IPS-20b (cell line): ENCODE measurements at regions not wholly inside any gene's neighbourhood (a gene's known extent, or its start where the extent isn't known, plus 50 kb on each side); places are given as distances from the start of the nearest gene placed in this dataset.

Source experiments
- H3K27ac ChIP-seq: one replicate; pipeline ENCODE4 v1.5.1; 2013; ENCODE audit warnings: low read length
- H3K27me3 ChIP-seq: 2 replicates; pipeline ENCODE4 v1.6.1; 2013; ENCODE audit warnings: mild to moderate bottlenecking, low read length, inconsistent platforms; ENCODE audit not compliant: insufficient read depth
- H3K36me3 ChIP-seq: 2 replicates; pipeline ENCODE4 v1.6.1; 2013; ENCODE audit warnings: low read depth, mild to moderate bottlenecking, inconsistent platforms, low read length, moderate library complexity; ENCODE audit not compliant: insufficient read depth
- H3K4me1 ChIP-seq: 2 replicates; pipeline ENCODE4 v1.6.1; 2013; ENCODE audit warnings: mild to moderate bottlenecking, control low read depth, inconsistent platforms, low read length, moderate library complexity; ENCODE audit not compliant: insufficient read depth
- H3K4me3 ChIP-seq: 2 replicates; pipeline ENCODE4 v1.5.1; 2013; ENCODE audit warnings: mild to moderate bottlenecking, low read length, inconsistent platforms
- H3K9ac ChIP-seq: 2 replicates; pipeline ENCODE4 v1.6.1; 2013; ENCODE audit warnings: low read depth, mild to moderate bottlenecking, inconsistent platforms, low read length, moderate library complexity
- H3K9me3 ChIP-seq: 2 replicates; pipeline ENCODE4 v1.6.1; 2013; ENCODE audit warnings: mild to moderate bottlenecking, low read depth, low read length, inconsistent platforms; ENCODE audit not compliant: insufficient read depth

GRCh38 chr7:113491305-113491704 is 373.0 kb upstream of the SMIM30 start:
- no peaks in the 10 kb centered on the region; the same call in 1 of the 2 replicates for H3K9me3 ChIP-seq
- H3K27ac ChIP-seq = no peak overlapping the region
- no peaks in the 10 kb centered on the region for H3K36me3 ChIP-seq
- H3K4me1 ChIP-seq = no peaks in the 10 kb centered on the region
- H3K27me3 ChIP-seq = no peaks in the 10 kb centered on the region
- no peak overlapping the region for H3K4me3 ChIP-seq
- no peak overlapping the region for H3K9ac ChIP-seq

GRCh38 chr7:113487925-113488731 is 369.8 kb upstream of the SMIM30 start:
- Histone ChIP-seq H3K27ac (no peak overlapping the region), H3K27me3 (no peaks in the 10 kb centered on the region), H3K36me3 (no peaks in the 10 kb centered on the region), H3K9ac (no peak overlapping the region), H3K4me1 (no peaks in the 10 kb centered on the region), H3K4me3 (no peak overlapping the region), H3K9me3 (peaks cover 8% of the 10 kb centered on the region)

- no peaks in the 10 kb centered on the region for H3K4me1 ChIP-seq
- no peaks in the 10 kb centered on the region for H3K36me3 ChIP-seq
- H3K27me3 ChIP-seq = no peaks in the 10 kb centered on the region
- no peak overlapping the region for H3K27ac ChIP-seq
- no peak overlapping the region for H3K4me3 ChIP-seq
- no peak overlapping the region for H3K9ac ChIP-seq
- H3K9me3 ChIP-seq = peaks cover 12% of the 10 kb centered on the region
Observed at GRCh38 chr7:113486548-113486947, 368.2 kb upstream of the SMIM30 start.

- Histone ChIP-seq H3K9ac (no peak overlapping the region), H3K27me3 (no peaks in the 10 kb centered on the region), H3K36me3 (no peaks in the 10 kb centered on the region), H3K4me3 (no peak overlapping the region), H3K9me3 (peaks cover 14% of the 10 kb centered on the region), H3K27ac (no peak overlapping the region), H3K4me1 (no peaks in the 10 kb centered on the region)
Observed at GRCh38 chr7:113483657-113484056, 365.3 kb upstream of the SMIM30 start.

GRCh38 chr7:113480537-113480936 is 362.2 kb upstream of the SMIM30 start:
- Histone ChIP-seq H3K27ac (no peak overlapping the region), H3K4me1 (no peaks in the 10 kb centered on the region), H3K9me3 (peaks cover 18% of the 10 kb centered on the region), H3K9ac (no peak overlapping the region), H3K27me3 (no peaks in the 10 kb centered on the region), H3K4me3 (no peak overlapping the region), H3K36me3 (no peaks in the 10 kb centered on the region)

DNA sequence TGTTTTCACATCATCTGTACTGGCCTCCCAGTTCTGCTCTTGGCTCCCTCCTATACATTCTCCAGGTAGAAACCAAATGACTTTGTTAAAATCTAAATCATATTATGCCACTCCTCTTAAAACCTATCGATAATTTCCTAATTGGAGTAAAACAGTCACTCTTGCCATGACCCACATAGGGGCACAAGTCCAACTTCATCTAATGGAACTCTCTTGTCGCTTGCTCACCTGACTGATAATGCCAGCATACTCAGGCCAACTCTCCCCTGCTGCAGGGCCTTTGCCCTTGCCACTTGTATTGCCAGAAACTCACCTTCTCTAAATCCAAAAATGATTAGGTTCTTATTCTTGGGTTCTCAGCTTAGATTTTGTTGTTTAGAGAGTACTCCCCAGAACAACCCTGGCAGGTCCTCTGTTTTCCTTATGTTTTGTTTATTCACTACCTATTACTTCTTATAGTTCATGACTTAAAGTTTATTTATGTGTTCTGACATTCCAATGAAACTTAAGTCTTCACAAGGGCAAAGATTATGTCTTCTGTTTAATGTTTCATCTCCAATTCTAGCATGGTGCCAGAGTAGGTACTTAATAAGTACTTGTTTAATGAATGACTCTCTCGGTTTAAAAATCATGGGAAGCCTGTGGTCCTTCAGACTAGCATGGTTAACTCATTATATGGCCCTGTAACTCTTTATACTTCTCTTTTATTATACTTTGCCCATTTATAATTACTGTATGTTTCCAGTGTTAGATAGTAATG is 345.9 kb upstream of the SMIM30 start:
- Histone ChIP-seq H3K4me1 (no peaks in the 10 kb centered on the region), H3K27me3 (no peaks in the 10 kb centered on the region), H3K27ac (no peak overlapping the region), H3K9ac (no peak overlapping the region), H3K4me3 (no peak overlapping the region), H3K9me3 (no peaks in the 10 kb centered on the region), H3K36me3 (no peaks in the 10 kb centered on the region)

GRCh38 chr7:113460067-113460466 is 341.7 kb upstream of the SMIM30 start:
- Histone ChIP-seq H3K4me1 (no peaks in the 10 kb centered on the region), H3K27ac (no peak overlapping the region), H3K4me3 (no peak overlapping the region), H3K36me3 (no peaks in the 10 kb centered on the region), H3K27me3 (no peaks in the 10 kb centered on the region), H3K9me3 (no peaks in the 10 kb centered on the region), H3K9ac (no peak overlapping the region)

DNA sequence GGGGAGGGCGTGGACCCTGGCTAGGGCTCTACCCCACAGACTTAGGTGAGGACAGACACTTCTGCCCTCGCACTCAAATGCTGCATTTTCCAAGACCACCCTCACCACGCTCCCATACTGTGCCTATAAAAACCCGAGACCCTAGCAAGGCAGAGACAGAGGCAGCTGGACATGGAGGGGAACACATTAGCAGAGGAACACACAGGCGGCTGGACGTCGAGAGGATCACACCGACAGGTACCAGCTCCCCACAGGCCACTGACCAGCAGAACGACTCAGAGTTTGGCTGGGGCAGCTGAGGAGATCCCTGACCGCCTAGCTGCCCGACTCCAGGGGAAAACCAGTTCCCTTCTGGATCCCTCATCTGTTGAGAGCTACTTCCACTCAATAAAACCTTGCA is 338.2 kb upstream of the SMIM30 start:
- Histone ChIP-seq H3K9me3 (no peaks in the 10 kb centered on the region), H3K27ac (no peak overlapping the region), H3K36me3 (no peaks in the 10 kb centered on the region), H3K9ac (no peak overlapping the region), H3K4me3 (no peak overlapping the region), H3K27me3 (no peaks in the 10 kb centered on the region), H3K4me1 (no peaks in the 10 kb centered on the region)

DNA sequence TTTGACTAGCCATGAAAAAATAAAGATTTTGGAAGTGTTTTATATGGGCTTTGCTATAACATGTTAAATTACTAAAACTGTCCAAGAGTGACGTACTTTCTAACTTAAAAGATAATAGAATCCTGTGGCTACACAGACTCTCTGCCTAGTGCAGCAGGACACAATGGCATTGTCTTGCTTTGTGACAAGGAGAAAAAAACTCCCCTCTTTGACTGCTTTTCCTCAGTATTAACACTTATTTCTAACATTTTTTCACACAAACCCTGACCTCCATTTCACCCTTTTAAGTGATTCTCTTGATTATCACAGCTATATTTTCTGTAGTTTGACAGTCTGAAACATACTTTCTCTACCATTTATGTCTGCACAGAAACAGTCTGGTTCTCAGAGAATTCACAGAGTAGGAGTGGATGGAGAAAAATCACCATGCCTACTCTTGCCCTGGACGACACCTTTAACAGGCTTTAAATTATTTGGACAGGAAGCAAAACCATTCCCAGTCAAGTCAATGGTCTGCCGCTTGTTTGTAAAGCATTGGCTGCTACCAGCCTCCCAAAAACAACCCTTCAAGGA is 336.3 kb upstream of the SMIM30 start:
- Histone ChIP-seq H3K9ac (no peak overlapping the region), H3K4me1 (no peaks in the 10 kb centered on the region), H3K4me3 (no peak overlapping the region), H3K27me3 (no peaks in the 10 kb centered on the region), H3K27ac (no peak overlapping the region), H3K36me3 (no peaks in the 10 kb centered on the region), H3K9me3 (no peaks in the 10 kb centered on the region)

DNA sequence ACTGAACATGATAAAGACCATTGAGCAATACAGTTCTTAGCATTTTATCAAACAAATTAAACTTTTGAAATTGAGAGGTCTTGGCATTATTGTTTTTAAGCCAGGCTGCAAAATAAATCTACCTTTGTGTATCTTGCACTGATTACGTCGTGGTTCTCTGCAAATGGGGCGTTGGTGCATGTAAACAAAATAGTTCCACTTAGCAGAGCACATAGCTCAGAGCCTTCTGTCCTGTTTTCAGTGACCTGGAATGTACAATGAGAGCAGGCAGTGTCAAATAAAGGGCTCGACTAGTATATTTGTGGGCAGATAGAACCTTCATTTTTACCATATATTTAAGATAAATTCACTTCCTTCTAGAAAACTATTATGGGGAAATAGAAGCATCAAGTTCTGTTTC is 333.9 kb upstream of the SMIM30 start:
- H3K27ac ChIP-seq = no peak overlapping the region
- H3K27me3 ChIP-seq = no peaks in the 10 kb centered on the region
- no peak overlapping the region for H3K4me3 ChIP-seq
- no peak overlapping the region for H3K9ac ChIP-seq
- no peaks in the 10 kb centered on the region for H3K36me3 ChIP-seq
- no peaks in the 10 kb centered on the region for H3K9me3 ChIP-seq
- H3K4me1 ChIP-seq = no peaks in the 10 kb centered on the region

DNA sequence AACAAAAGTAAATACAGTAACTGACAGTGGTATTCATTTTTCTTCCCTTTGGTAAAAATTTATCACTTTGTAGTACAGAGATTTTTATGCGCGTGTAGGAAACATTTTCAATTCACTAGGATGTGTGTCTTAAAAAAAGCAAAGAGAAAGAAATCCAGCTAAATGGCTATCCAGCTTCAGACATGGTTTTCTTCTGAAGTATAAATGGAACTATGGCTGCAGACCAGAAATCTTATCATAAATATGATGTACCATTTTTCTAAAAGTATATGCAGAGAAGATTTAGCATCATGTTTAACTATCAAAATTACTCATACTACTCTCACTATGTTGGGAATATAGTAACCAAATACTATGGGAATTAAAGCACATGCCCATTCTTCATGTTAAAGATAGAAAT is 328.4 kb upstream of the SMIM30 start:
- no peaks in the 10 kb centered on the region for H3K4me1 ChIP-seq
- no peaks in the 10 kb centered on the region for H3K36me3 ChIP-seq
- H3K9me3 ChIP-seq = no peaks in the 10 kb centered on the region
- H3K27ac ChIP-seq = no peak overlapping the region
- H3K9ac ChIP-seq = no peak overlapping the region
- H3K4me3 ChIP-seq = no peak overlapping the region
- no peaks in the 10 kb centered on the region for H3K27me3 ChIP-seq

DNA sequence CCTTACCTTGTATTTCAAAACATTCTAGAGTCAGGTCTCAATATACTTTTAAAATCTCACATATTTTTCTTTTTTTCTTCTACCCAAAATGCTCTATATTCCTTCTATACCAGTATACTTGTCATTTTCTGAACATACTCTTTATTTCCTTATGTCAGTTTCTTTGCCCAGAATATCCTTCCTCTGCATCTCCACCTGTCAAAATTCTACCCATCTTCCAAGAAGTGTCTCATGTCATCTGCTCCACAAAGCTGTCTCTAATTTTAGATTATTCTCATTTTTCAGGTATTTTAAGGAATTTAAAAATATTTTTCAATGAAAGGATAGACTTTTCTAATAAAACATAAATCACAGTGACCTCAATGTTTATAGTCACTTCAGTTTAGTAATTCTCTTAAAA is 328.0 kb upstream of the SMIM30 start:
- no peak overlapping the region for H3K27ac ChIP-seq
- H3K9me3 ChIP-seq = no peaks in the 10 kb centered on the region
- H3K9ac ChIP-seq = no peak overlapping the region
- H3K36me3 ChIP-seq = no peaks in the 10 kb centered on the region
- no peak overlapping the region for H3K4me3 ChIP-seq
- no peaks in the 10 kb centered on the region for H3K27me3 ChIP-seq
- H3K4me1 ChIP-seq = no peaks in the 10 kb centered on the region
